ENCODE measurements at regions not wholly inside any gene's neighbourhood (a gene's known extent, or its start where the extent isn't known, plus 50 kb on each side); places are given as distances from the start of the nearest gene placed in this dataset.

DNA sequence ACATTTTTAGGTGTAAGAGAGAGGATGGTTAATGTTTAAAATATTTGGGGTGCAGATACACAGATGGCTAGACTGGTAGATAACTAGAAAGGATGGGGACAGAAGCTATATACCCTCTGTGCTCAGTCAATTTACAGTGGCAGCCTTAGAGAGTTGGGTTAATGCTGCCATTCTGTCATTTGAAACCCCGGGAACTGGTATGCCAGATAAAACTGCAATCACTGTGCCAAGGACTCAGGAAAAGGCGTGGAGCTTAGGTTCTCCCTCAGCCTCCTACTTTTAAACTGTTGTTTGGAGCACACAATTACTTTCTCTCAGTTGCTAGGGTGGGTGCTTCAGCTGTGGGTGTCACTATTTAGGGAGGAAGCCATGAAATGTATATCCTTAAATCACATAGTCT, 90.0 kb upstream of the HNRNPU start:
- no peak for TF ChIP-seq ZFX (CRISPR knock-in tag; IDR thresholded peaks at IDR 0.05)
- TF ChIP-seq POLR2AphosphoS5 (IDR thresholded peaks at IDR 0.05; ENCODE audit: control insufficient read depth, insufficient read depth, low read depth, low read length), result no peak
- TF ChIP-seq, protein P1, sequence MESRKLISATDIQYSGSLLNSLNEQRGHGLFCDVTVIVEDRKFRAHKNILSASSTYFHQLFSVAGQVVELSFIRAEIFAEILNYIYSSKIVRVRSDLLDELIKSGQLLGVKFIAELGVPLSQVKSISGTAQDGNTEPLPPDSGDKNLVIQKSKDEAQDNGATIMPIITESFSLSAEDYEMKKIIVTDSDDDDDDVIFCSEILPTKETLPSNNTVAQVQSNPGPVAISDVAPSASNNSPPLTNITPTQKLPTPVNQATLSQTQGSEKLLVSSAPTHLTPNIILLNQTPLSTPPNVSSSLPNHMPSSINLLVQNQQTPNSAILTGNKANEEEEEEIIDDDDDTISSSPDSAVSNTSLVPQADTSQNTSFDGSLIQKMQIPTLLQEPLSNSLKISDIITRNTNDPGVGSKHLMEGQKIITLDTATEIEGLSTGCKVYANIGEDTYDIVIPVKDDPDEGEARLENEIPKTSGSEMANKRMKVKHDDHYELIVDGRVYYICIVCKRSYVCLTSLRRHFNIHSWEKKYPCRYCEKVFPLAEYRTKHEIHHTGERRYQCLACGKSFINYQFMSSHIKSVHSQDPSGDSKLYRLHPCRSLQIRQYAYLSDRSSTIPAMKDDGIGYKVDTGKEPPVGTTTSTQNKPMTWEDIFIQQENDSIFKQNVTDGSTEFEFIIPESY (CRISPR knock-in tag; IDR thresholded peaks at IDR 0.05), result no peak
- TF ChIP-seq ZNF224 (CRISPR knock-in tag; IDR thresholded peaks at IDR 0.05), result no peak
- TF ChIP-seq, protein P2, sequence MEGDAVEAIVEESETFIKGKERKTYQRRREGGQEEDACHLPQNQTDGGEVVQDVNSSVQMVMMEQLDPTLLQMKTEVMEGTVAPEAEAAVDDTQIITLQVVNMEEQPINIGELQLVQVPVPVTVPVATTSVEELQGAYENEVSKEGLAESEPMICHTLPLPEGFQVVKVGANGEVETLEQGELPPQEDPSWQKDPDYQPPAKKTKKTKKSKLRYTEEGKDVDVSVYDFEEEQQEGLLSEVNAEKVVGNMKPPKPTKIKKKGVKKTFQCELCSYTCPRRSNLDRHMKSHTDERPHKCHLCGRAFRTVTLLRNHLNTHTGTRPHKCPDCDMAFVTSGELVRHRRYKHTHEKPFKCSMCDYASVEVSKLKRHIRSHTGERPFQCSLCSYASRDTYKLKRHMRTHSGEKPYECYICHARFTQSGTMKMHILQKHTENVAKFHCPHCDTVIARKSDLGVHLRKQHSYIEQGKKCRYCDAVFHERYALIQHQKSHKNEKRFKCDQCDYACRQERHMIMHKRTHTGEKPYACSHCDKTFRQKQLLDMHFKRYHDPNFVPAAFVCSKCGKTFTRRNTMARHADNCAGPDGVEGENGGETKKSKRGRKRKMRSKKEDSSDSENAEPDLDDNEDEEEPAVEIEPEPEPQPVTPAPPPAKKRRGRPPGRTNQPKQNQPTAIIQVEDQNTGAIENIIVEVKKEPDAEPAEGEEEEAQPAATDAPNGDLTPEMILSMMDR (IDR thresholded peaks at IDR 0.05 in 2 of 3, conservative IDR thresholded peaks at IDR 0.05 in 1 of 3; ENCODE audit: insufficient read depth in 2 of 3, low read depth in 1 of 3, low read length in 3 of 3), result no peak
- no peak for TF ChIP-seq ZNF561 (CRISPR knock-in tag; conservative IDR thresholded peaks at IDR 0.05)
- no peak for TF ChIP-seq MXI1 (IDR thresholded peaks at IDR 0.05; ENCODE audit: low read depth, low read length)

Data from K562 (cell line).